ENCODE measurements at regions not wholly inside any gene's neighbourhood (a gene's known extent, or its start where the extent isn't known, plus 50 kb on each side); places are given as distances from the start of the nearest gene placed in this dataset.

DNA sequence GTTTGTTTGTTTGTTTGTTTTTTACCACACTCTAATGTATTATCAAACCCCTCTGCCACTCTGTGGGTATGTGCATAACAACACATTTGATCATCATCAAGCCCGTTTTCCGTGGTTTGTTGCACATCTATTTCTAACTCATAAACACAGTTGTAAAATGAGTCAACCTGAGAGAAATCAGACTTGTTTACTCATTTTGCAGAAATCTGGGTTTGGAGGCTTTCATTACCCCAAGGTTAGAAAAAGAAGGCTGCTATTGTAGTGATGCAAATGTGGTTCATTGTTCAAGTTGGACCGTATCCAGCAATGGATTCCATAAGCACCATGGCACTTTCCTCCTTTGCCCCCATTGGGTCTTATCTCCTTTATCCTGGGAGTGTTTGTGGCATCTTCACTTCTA, 353.2 kb upstream of the SOX2 start:
- TF ChIP-seq, protein P1, sequence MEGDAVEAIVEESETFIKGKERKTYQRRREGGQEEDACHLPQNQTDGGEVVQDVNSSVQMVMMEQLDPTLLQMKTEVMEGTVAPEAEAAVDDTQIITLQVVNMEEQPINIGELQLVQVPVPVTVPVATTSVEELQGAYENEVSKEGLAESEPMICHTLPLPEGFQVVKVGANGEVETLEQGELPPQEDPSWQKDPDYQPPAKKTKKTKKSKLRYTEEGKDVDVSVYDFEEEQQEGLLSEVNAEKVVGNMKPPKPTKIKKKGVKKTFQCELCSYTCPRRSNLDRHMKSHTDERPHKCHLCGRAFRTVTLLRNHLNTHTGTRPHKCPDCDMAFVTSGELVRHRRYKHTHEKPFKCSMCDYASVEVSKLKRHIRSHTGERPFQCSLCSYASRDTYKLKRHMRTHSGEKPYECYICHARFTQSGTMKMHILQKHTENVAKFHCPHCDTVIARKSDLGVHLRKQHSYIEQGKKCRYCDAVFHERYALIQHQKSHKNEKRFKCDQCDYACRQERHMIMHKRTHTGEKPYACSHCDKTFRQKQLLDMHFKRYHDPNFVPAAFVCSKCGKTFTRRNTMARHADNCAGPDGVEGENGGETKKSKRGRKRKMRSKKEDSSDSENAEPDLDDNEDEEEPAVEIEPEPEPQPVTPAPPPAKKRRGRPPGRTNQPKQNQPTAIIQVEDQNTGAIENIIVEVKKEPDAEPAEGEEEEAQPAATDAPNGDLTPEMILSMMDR (conservative IDR thresholded peaks at IDR 0.05; ENCODE audit: low read depth in 2 of 2), result no peak
- TF ChIP-seq EZH2 (IDR thresholded peaks at IDR 0.05; ENCODE audit: low read depth, unreplicated experiment) (no peak), POLR2AphosphoS5 (IDR thresholded peaks at IDR 0.05; ENCODE audit: low read depth) (no peak), EZH2phosphoT487 (IDR thresholded peaks at IDR 0.05; ENCODE audit: unreplicated experiment) (no peak), CREB1 (CRISPR knock-in tag; IDR thresholded peaks at IDR 0.05; ENCODE audit: low read depth) (no peak), JUNB (IDR thresholded peaks at IDR 0.05; ENCODE audit: unreplicated experiment) (no peak), ZNF114 (CRISPR knock-in tag; IDR thresholded peaks at IDR 0.05) (no peak), ZNF331 (CRISPR knock-in tag; IDR thresholded peaks at IDR 0.05; ENCODE audit: low read depth) (no peak), NANOG (IDR thresholded peaks at IDR 0.05; ENCODE audit: borderline replicate concordance) (no peak), STAT1 (IDR thresholded peaks at IDR 0.05; ENCODE audit: unreplicated experiment) (no peak)
- TF ChIP-seq, protein P2, sequence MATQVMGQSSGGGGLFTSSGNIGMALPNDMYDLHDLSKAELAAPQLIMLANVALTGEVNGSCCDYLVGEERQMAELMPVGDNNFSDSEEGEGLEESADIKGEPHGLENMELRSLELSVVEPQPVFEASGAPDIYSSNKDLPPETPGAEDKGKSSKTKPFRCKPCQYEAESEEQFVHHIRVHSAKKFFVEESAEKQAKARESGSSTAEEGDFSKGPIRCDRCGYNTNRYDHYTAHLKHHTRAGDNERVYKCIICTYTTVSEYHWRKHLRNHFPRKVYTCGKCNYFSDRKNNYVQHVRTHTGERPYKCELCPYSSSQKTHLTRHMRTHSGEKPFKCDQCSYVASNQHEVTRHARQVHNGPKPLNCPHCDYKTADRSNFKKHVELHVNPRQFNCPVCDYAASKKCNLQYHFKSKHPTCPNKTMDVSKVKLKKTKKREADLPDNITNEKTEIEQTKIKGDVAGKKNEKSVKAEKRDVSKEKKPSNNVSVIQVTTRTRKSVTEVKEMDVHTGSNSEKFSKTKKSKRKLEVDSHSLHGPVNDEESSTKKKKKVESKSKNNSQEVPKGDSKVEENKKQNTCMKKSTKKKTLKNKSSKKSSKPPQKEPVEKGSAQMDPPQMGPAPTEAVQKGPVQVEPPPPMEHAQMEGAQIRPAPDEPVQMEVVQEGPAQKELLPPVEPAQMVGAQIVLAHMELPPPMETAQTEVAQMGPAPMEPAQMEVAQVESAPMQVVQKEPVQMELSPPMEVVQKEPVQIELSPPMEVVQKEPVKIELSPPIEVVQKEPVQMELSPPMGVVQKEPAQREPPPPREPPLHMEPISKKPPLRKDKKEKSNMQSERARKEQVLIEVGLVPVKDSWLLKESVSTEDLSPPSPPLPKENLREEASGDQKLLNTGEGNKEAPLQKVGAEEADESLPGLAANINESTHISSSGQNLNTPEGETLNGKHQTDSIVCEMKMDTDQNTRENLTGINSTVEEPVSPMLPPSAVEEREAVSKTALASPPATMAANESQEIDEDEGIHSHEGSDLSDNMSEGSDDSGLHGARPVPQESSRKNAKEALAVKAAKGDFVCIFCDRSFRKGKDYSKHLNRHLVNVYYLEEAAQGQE (IDR thresholded peaks at IDR 0.05; ENCODE audit: unreplicated experiment), result no peak
- TF ChIP-seq, protein P3, sequence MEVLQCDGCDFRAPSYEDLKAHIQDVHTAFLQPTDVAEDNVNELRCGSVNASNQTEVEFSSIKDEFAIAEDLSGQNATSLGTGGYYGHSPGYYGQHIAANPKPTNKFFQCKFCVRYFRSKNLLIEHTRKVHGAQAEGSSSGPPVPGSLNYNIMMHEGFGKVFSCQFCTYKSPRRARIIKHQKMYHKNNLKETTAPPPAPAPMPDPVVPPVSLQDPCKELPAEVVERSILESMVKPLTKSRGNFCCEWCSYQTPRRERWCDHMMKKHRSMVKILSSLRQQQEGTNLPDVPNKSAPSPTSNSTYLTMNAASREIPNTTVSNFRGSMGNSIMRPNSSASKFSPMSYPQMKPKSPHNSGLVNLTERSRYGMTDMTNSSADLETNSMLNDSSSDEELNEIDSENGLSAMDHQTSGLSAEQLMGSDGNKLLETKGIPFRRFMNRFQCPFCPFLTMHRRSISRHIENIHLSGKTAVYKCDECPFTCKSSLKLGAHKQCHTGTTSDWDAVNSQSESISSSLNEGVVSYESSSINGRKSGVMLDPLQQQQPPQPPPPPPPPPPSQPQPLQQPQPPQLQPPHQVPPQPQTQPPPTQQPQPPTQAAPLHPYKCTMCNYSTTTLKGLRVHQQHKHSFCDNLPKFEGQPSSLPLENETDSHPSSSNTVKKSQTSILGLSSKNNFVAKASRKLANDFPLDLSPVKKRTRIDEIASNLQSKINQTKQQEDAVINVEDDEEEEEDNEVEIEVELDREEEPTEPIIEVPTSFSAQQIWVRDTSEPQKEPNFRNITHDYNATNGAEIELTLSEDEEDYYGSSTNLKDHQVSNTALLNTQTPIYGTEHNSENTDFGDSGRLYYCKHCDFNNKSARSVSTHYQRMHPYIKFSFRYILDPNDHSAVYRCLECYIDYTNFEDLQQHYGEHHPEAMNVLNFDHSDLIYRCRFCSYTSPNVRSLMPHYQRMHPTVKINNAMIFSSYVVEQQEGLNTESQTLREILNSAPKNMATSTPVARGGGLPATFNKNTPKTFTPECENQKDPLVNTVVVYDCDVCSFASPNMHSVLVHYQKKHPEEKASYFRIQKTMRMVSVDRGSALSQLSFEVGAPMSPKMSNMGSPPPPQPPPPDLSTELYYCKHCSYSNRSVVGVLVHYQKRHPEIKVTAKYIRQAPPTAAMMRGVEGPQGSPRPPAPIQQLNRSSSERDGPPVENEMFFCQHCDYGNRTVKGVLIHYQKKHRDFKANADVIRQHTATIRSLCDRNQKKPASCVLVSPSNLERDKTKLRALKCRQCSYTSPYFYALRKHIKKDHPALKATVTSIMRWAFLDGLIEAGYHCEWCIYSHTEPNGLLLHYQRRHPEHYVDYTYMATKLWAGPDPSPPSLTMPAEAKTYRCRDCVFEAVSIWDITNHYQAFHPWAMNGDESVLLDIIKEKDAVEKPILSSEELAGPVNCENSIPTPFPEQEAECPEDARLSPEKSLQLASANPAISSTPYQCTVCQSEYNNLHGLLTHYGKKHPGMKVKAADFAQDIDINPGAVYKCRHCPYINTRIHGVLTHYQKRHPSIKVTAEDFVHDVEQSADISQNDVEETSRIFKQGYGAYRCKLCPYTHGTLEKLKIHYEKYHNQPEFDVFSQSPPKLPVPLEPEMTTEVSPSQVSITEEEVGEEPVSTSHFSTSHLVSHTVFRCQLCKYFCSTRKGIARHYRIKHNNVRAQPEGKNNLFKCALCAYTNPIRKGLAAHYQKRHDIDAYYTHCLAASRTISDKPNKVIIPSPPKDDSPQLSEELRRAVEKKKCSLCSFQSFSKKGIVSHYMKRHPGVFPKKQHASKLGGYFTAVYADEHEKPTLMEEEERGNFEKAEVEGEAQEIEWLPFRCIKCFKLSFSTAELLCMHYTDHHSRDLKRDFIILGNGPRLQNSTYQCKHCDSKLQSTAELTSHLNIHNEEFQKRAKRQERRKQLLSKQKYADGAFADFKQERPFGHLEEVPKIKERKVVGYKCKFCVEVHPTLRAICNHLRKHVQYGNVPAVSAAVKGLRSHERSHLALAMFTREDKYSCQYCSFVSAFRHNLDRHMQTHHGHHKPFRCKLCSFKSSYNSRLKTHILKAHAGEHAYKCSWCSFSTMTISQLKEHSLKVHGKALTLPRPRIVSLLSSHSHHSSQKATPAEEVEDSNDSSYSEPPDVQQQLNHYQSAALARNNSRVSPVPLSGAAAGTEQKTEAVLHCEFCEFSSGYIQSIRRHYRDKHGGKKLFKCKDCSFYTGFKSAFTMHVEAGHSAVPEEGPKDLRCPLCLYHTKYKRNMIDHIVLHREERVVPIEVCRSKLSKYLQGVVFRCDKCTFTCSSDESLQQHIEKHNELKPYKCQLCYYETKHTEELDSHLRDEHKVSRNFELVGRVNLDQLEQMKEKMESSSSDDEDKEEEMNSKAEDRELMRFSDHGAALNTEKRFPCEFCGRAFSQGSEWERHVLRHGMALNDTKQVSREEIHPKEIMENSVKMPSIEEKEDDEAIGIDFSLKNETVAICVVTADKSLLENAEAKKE (CRISPR knock-in tag; IDR thresholded peaks at IDR 0.05), result no peak
- TF ChIP-seq, protein P4, sequence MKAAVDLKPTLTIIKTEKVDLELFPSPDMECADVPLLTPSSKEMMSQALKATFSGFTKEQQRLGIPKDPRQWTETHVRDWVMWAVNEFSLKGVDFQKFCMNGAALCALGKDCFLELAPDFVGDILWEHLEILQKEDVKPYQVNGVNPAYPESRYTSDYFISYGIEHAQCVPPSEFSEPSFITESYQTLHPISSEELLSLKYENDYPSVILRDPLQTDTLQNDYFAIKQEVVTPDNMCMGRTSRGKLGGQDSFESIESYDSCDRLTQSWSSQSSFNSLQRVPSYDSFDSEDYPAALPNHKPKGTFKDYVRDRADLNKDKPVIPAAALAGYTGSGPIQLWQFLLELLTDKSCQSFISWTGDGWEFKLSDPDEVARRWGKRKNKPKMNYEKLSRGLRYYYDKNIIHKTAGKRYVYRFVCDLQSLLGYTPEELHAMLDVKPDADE (IDR thresholded peaks at IDR 0.05), result no peak

Data from GM23338 (cell line).